Type B pancreatic cell (in vitro differentiated cells): ENCODE measurements at regions not wholly inside any gene's neighbourhood (a gene's known extent, or its start where the extent isn't known, plus 50 kb on each side); places are given as distances from the start of the nearest gene placed in this dataset.

Experiments used
- DNase-seq: peaks from one replicate; pipeline ENCODE4 v3.0.0; 2021; ENCODE audit warnings: mixed read lengths; ENCODE audit not compliant: unreplicated experiment; ENCODE audit errors: extremely low spot score
- H3K27ac Mint-ChIP-seq: 2 replicates; pipeline ENCODE4 v1.8.0; 2021; ENCODE audit warnings: mild to moderate bottlenecking, mixed read lengths
- H3K27me3 Mint-ChIP-seq: 2 replicates; pipeline ENCODE4 v1.8.0; 2021; ENCODE audit warnings: mixed read lengths
- H3K36me3 Mint-ChIP-seq: 2 replicates; pipeline ENCODE4 v1.8.0; 2021; ENCODE audit warnings: mixed read lengths
- H3K4me1 Mint-ChIP-seq: one replicate; pipeline ENCODE4 v1.8.0; 2021; ENCODE audit warnings: mixed read lengths; ENCODE audit not compliant: unreplicated experiment
- H3K4me3 Mint-ChIP-seq: 2 replicates; pipeline ENCODE4 v1.8.0; 2021; ENCODE audit warnings: mild to moderate bottlenecking, mixed read lengths
- H3K9me3 Mint-ChIP-seq: 2 replicates; pipeline ENCODE4 v1.8.0; 2021; ENCODE audit warnings: mixed read lengths
- TF ChIP-seq, protein P1 (sequence below): fragments of 200-600 bp; sonication (generic); conservative IDR thresholded peaks from 2 replicates; pipeline ENCODE4 v1.5.0; 2021; ENCODE audit warnings: antibody characterized with exemption, mild to moderate bottlenecking

GRCh38 chr19:5263615-5264014, 77.0 kb downstream of the PTPRS start:
- H3K27ac Mint-ChIP-seq: no peak overlapping the region
- TF ChIP-seq, protein P1, sequence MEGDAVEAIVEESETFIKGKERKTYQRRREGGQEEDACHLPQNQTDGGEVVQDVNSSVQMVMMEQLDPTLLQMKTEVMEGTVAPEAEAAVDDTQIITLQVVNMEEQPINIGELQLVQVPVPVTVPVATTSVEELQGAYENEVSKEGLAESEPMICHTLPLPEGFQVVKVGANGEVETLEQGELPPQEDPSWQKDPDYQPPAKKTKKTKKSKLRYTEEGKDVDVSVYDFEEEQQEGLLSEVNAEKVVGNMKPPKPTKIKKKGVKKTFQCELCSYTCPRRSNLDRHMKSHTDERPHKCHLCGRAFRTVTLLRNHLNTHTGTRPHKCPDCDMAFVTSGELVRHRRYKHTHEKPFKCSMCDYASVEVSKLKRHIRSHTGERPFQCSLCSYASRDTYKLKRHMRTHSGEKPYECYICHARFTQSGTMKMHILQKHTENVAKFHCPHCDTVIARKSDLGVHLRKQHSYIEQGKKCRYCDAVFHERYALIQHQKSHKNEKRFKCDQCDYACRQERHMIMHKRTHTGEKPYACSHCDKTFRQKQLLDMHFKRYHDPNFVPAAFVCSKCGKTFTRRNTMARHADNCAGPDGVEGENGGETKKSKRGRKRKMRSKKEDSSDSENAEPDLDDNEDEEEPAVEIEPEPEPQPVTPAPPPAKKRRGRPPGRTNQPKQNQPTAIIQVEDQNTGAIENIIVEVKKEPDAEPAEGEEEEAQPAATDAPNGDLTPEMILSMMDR: no peak
- H3K36me3 Mint-ChIP-seq: peaks cover 6% of the 10 kb centered on the region
- no peaks in the 10 kb centered on the region for H3K27me3 Mint-ChIP-seq
- no peak for DNase-seq
- no peak overlapping the region for H3K4me3 Mint-ChIP-seq
- no peaks in the 10 kb centered on the region for H3K9me3 Mint-ChIP-seq
- peaks cover 4% of the 10 kb centered on the region for H3K4me1 Mint-ChIP-seq

- DNase-seq: no peak
- no peaks in the 10 kb centered on the region for H3K9me3 Mint-ChIP-seq
- H3K36me3 Mint-ChIP-seq: peaks cover 8% of the 10 kb centered on the region
- H3K4me3 Mint-ChIP-seq: no peak overlapping the region
- H3K27ac Mint-ChIP-seq: no peak overlapping the region
- TF ChIP-seq, protein P1: no peak
- no peaks in the 10 kb centered on the region for H3K4me1 Mint-ChIP-seq
- H3K27me3 Mint-ChIP-seq: no peaks in the 10 kb centered on the region
Measured at GRCh38 chr19:5262721-5263120, 77.9 kb downstream of the PTPRS start.

DNA sequence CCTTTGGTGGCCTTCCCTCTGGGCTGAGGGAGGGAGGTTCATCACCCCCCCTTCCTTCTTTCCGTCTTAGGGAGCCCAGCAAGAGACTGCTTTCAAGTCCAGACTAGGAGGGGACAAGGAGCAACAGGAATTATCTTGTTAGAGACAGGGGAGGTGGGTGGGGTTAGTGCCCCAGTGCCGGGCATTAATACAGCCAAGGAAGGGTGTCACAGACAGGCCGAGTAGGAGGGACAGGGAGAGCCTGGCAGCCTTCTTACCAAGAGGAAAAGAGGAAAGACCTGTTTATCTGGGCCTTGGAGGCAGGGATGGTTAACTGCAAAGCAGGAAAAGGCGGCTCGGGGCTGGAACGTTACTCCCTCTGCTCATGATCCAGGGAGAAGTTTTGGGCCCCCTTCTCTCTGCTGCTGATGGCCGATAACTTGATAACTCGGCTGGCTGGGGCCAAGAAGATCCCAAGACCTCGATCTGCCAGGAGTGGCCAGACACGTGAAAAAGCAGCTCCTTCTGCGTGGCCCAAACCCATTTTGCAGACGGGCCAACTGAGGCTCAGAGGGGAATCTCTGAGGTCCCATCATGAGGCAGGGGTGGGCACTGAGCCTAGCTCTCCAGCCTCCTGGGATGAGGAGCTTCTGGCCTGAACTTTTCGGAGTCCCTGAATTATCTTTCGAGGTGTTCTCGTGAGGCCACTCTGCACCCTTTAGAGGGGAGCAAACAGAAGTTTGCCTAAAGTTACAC, 79.3 kb downstream of the PTPRS start:
- no peaks in the 10 kb centered on the region for H3K9me3 Mint-ChIP-seq
- H3K27ac Mint-ChIP-seq: peak overlapping the region; percentile 88
- no peak for DNase-seq
- H3K4me1 Mint-ChIP-seq: no peaks in the 10 kb centered on the region
- peak overlapping the region; percentile 51 for H3K4me3 Mint-ChIP-seq
- H3K36me3 Mint-ChIP-seq: peaks cover 13% of the 10 kb centered on the region
- TF ChIP-seq, protein P1: no peak
- no peaks in the 10 kb centered on the region for H3K27me3 Mint-ChIP-seq

GRCh38 chr19:5260381-5260967, 80.1 kb downstream of the PTPRS start:
- Mint-ChIP-seq H3K36me3 (peaks cover 22% of the 10 kb centered on the region), H3K27ac (no peak overlapping the region)

DNA sequence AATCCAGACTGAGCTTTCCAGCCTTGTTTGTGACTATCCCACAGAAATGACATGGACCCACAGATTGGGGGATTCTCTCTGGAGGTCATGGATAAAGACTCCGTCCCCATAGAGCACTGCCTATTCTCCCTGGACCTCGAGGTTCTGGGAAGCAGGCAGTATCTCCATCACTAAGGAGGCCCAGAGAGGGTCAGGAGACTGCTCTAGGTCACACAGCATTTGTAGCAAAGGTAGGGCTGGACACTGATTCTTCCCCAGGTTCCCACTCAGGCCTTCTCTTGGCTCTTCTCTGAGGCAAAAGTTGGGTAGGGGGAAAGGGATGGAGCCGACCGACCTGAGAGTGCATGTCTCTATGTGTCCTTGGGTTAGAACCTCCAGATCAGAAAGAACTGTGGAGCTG, 80.9 kb downstream of the PTPRS start:
- H3K4me1 Mint-ChIP-seq: no peaks in the 10 kb centered on the region
- H3K36me3 Mint-ChIP-seq: peaks cover 29% of the 10 kb centered on the region
- TF ChIP-seq, protein P1: no peak
- DNase-seq: no peak
- H3K27ac Mint-ChIP-seq: no peak overlapping the region
- no peaks in the 10 kb centered on the region for H3K27me3 Mint-ChIP-seq
- no peak overlapping the region for H3K4me3 Mint-ChIP-seq
- peaks cover 12% of the 10 kb centered on the region for H3K9me3 Mint-ChIP-seq

More at GRCh38 chr19:5260381-5260967, 80.1 kb downstream of the PTPRS start:
- H3K27me3 Mint-ChIP-seq: no peaks in the 10 kb centered on the region
- no peaks in the 10 kb centered on the region for H3K4me1 Mint-ChIP-seq
- TF ChIP-seq, protein P1: no peak
- H3K9me3 Mint-ChIP-seq: peaks cover 6% of the 10 kb centered on the region
- H3K4me3 Mint-ChIP-seq: no peak overlapping the region
- no peak for DNase-seq
